ENCODE measurements at regions not wholly inside any gene's neighbourhood (a gene's known extent, or its start where the extent isn't known, plus 50 kb on each side); places are given as distances from the start of the nearest gene placed in this dataset.
"Not testable (repeated sequence)": the region's sequence is repeated elsewhere in the genome, so short reads cannot be mapped to it uniquely, and the experiment has no call there.

DNA sequence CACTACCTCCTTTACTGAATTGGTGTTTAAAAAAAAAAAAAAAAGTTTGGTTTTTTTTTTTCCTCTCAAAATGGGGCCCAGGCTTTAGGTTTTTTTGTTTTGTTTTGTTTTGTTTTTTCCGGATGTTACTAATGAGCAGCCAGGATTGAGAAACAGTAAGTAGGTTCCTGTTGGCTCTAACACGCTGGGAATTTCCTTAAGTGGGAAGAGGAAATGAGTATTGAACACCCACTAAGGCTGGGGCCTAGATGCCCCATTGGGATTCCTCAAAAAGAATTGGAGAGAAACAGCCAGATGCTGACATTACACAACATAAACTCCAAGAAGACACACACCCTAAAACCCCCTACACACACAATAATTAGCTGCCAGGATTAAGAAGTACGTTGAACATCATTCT lies 102.2 kb upstream of the NANOS1 start:
- Mint-ChIP-seq H3K36me3 (ENCODE audit: insufficient read depth) (no peaks in the 10 kb centered on the region), H3K27me3 (no peaks in the 10 kb centered on the region), H3K4me1 (ENCODE audit: low read depth) (no peaks in the 10 kb centered on the region), H3K9me3 (ENCODE audit: low read depth) (peaks cover 17% of the 10 kb centered on the region), H3K4me3 (ENCODE audit: low read depth) (no peak overlapping the region), H3K27ac (no peak overlapping the region)
- no peak for TF ChIP-seq CTCF (IDR thresholded peaks at IDR 0.05; ENCODE audit: unreplicated experiment)
- no peak for DNase-seq (ENCODE audit: low spot score, unreplicated experiment)

DNA sequence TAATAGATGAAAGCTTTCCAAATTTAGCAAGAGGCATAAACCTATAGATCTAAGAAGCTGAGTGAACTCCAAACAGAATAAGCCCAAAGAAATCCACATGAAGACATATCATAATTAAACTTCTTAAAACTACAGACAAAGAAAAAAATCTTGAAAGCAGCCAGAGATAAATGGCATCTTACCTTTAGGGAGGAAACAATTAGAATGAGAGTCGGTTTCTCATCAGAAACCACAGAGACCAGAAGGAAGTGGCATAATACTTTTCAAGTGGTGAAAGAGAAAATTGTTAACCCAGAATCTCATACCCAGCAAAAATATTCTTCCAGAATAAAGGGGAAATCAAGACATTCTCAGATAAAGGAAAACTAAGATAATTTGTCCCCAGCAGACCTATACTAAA lies 98.9 kb upstream of the NANOS1 start:
- Mint-ChIP-seq H3K36me3 (ENCODE audit: insufficient read depth) (no peaks in the 10 kb centered on the region), H3K4me3 (ENCODE audit: low read depth) (no peak overlapping the region), H3K27ac (no peak overlapping the region), H3K27me3 (no peaks in the 10 kb centered on the region), H3K9me3 (ENCODE audit: low read depth) (peaks cover 27% of the 10 kb centered on the region), H3K4me1 (ENCODE audit: low read depth) (peaks cover 11% of the 10 kb centered on the region)
- DNase-seq (ENCODE audit: low spot score, unreplicated experiment) = no peak
- no peak for TF ChIP-seq CTCF (IDR thresholded peaks at IDR 0.05; ENCODE audit: unreplicated experiment)

DNA sequence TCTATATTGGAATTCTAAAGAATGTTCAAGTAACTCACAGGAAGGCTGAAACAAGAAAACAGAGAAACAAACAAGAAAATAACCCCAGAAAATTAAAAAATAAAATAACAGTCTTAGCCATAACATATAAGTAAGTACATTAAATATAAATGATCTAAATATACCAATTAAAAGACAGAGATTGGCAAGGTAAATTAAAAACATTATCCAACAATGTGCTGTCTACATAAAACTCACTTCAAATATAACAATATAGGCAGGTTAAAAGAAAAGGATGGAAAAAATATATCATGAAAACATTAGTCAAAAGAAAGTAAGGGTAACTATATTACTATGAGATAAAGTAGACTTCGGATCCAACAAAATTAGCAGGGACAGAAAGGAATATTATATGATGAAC lies 98.1 kb upstream of the NANOS1 start:
- DNase-seq (ENCODE audit: low spot score, unreplicated experiment) = no peak
- Mint-ChIP-seq H3K4me3 (ENCODE audit: low read depth) (no peak overlapping the region), H3K36me3 (ENCODE audit: insufficient read depth) (no peaks in the 10 kb centered on the region), H3K4me1 (ENCODE audit: low read depth) (peaks cover 11% of the 10 kb centered on the region), H3K27me3 (no peaks in the 10 kb centered on the region), H3K27ac (no peak overlapping the region), H3K9me3 (ENCODE audit: low read depth) (peaks cover 27% of the 10 kb centered on the region)
- no peak for TF ChIP-seq CTCF (IDR thresholded peaks at IDR 0.05; ENCODE audit: unreplicated experiment)

- H3K27ac Mint-ChIP-seq; H3K36me3 Mint-ChIP-seq (ENCODE audit: insufficient read depth); H3K4me3 Mint-ChIP-seq (ENCODE audit: low read depth); DNase-seq (ENCODE audit: low spot score, unreplicated experiment); H3K27me3 Mint-ChIP-seq: not testable (repeated sequence)
- Mint-ChIP-seq H3K4me1 (ENCODE audit: low read depth) (peaks cover 11% of the 10 kb centered on the region), H3K9me3 (ENCODE audit: low read depth) (peaks cover 27% of the 10 kb centered on the region)
These were observed 97.4 kb upstream of the NANOS1 start for GRCh38 chr10:118932154-118932553.

DNA sequence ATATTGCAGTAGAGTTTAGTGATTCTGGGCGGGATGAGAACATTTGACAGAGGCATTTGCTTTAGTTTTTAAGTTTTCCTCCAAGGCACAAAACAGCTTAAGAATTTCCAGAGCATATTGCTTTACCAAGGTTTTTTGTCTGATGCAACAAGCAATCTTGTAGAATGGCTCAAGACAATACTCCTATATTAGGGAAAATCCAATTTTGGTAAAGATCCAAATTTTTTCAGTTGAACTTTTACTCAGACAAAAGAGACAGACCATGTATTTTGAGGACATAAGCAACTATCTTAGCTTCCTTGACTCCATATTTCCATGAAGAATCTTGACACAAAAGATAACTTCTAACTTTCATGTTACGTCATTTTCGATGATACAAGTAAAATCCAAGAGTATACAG lies 92.3 kb upstream of the NANOS1 start:
- no peak for TF ChIP-seq CTCF (IDR thresholded peaks at IDR 0.05; ENCODE audit: unreplicated experiment)
- no peaks in the 10 kb centered on the region for H3K36me3 Mint-ChIP-seq (ENCODE audit: insufficient read depth)
- H3K27ac Mint-ChIP-seq = no peak overlapping the region
- no peaks in the 10 kb centered on the region for H3K27me3 Mint-ChIP-seq
- no peak overlapping the region for H3K4me3 Mint-ChIP-seq (ENCODE audit: low read depth)
- H3K9me3 Mint-ChIP-seq (ENCODE audit: low read depth) = peaks cover 14% of the 10 kb centered on the region
- no peak for DNase-seq (ENCODE audit: low spot score, unreplicated experiment)
- H3K4me1 Mint-ChIP-seq (ENCODE audit: low read depth) = peaks cover 11% of the 10 kb centered on the region

GRCh38 chr10:118939211-118940007 lies 90.1 kb upstream of the NANOS1 start:
- Mint-ChIP-seq H3K27ac (no peak overlapping the region), H3K4me3 (ENCODE audit: low read depth) (no peak overlapping the region), H3K36me3 (ENCODE audit: insufficient read depth) (no peaks in the 10 kb centered on the region), H3K27me3 (no peaks in the 10 kb centered on the region), H3K4me1 (ENCODE audit: low read depth) (peaks cover 1% of the 10 kb centered on the region), H3K9me3 (ENCODE audit: low read depth) (peaks cover 3% of the 10 kb centered on the region)
- no peak for TF ChIP-seq CTCF (IDR thresholded peaks at IDR 0.05; ENCODE audit: unreplicated experiment)
- DNase-seq (ENCODE audit: low spot score, unreplicated experiment) = no peak

Measured in progenitor cell of endocrine pancreas (in vitro differentiated cells).